ENCODE measurements at regions not wholly inside any gene's neighbourhood (a gene's known extent, or its start where the extent isn't known, plus 50 kb on each side); places are given as distances from the start of the nearest gene placed in this dataset.

GRCh38 chr4:28082686-28083390, 1222.2 kb downstream of the STIM2 start:
- no peaks in the 10 kb centered on the region for H4K20me1 ChIP-seq (ENCODE audit: control insufficient read depth, extremely low read depth, insufficient read depth, low read length)
- no peak overlapping the region for H3K27ac ChIP-seq (ENCODE audit: insufficient read depth, low read length)
- DNase-seq (ENCODE audit: low read depth in 2 of 2) = no peak
- H3K4me2 ChIP-seq (ENCODE audit: extremely low read depth, insufficient read depth, low read length) = no peak overlapping the region
- no peaks in the 10 kb centered on the region for H3K4me1 ChIP-seq (ENCODE audit: control insufficient read depth, extremely low read depth, insufficient read depth, low read length)
- H3K9me3 ChIP-seq (ENCODE audit: control insufficient read depth, insufficient read depth, low read depth, low read length) = no peaks in the 10 kb centered on the region
- no peak overlapping the region for H2AFZ ChIP-seq (ENCODE audit: low read length)
- H3K9ac ChIP-seq (ENCODE audit: insufficient read depth, low read length) = no peak overlapping the region
- no peak for TF ChIP-seq CTCF (conservative IDR thresholded peaks at IDR 0.05 in 1 of 2, IDR thresholded peaks at IDR 0.05 in 1 of 2; ENCODE audit: low read depth in 1 of 2, low read length in 2 of 2)
- no peak for TF ChIP-seq EZH2 (IDR thresholded peaks at IDR 0.05; ENCODE audit: low read length, missing control alignments)
- no peaks in the 10 kb centered on the region for H3K36me3 ChIP-seq (ENCODE audit: control insufficient read depth, insufficient read depth, low read length)
- no peak overlapping the region for H3K4me3 ChIP-seq (replicated peaks in 1 of 4; ENCODE audit: control extremely low read depth in 1 of 4, insufficient read depth in 1 of 4, low read depth in 3 of 4, low read length in 4 of 4)
- no peaks in the 10 kb centered on the region for H3K27me3 ChIP-seq (ENCODE audit: control insufficient read depth, insufficient read depth, low read length)
- H3K79me2 ChIP-seq (ENCODE audit: control insufficient read depth, insufficient read depth, low read length) = no peaks in the 10 kb centered on the region

GRCh38 chr4:28092610-28093009, 1232.0 kb downstream of the STIM2 start:
- H3K36me3 ChIP-seq (ENCODE audit: control insufficient read depth, insufficient read depth, low read length) = no peaks in the 10 kb centered on the region
- H3K9me3 ChIP-seq (ENCODE audit: control insufficient read depth, insufficient read depth, low read depth, low read length) = no peaks in the 10 kb centered on the region
- no peak overlapping the region for H3K4me3 ChIP-seq (replicated peaks in 1 of 4; ENCODE audit: control extremely low read depth in 1 of 4, insufficient read depth in 1 of 4, low read depth in 3 of 4, low read length in 4 of 4)
- H2AFZ ChIP-seq (ENCODE audit: low read length) = no peak overlapping the region
- no peak for TF ChIP-seq EZH2 (IDR thresholded peaks at IDR 0.05; ENCODE audit: low read length, missing control alignments)
- TF ChIP-seq CTCF (conservative IDR thresholded peaks at IDR 0.05 in 1 of 2, IDR thresholded peaks at IDR 0.05 in 1 of 2; ENCODE audit: low read depth in 1 of 2, low read length in 2 of 2) = no peak
- H3K4me2 ChIP-seq (ENCODE audit: extremely low read depth, insufficient read depth, low read length) = no peak overlapping the region
- H3K27me3 ChIP-seq (ENCODE audit: control insufficient read depth, insufficient read depth, low read length) = no peaks in the 10 kb centered on the region
- no peaks in the 10 kb centered on the region for H3K79me2 ChIP-seq (ENCODE audit: control insufficient read depth, insufficient read depth, low read length)
- H3K9ac ChIP-seq (ENCODE audit: insufficient read depth, low read length) = no peak overlapping the region
- no peaks in the 10 kb centered on the region for H4K20me1 ChIP-seq (ENCODE audit: control insufficient read depth, extremely low read depth, insufficient read depth, low read length)
- H3K27ac ChIP-seq (ENCODE audit: insufficient read depth, low read length) = no peak overlapping the region
- DNase-seq (ENCODE audit: low read depth in 2 of 2) = no peak
- H3K4me1 ChIP-seq (ENCODE audit: control insufficient read depth, extremely low read depth, insufficient read depth, low read length) = no peaks in the 10 kb centered on the region

- H3K9ac ChIP-seq (ENCODE audit: insufficient read depth, low read length) = no peak overlapping the region
- H3K36me3 ChIP-seq (ENCODE audit: control insufficient read depth, insufficient read depth, low read length) = no peaks in the 10 kb centered on the region
- no peak for TF ChIP-seq EZH2 (IDR thresholded peaks at IDR 0.05; ENCODE audit: low read length, missing control alignments)
- TF ChIP-seq CTCF (conservative IDR thresholded peaks at IDR 0.05 in 1 of 2, IDR thresholded peaks at IDR 0.05 in 1 of 2; ENCODE audit: low read depth in 1 of 2, low read length in 2 of 2) = no peak
- no peak for DNase-seq (ENCODE audit: low read depth in 2 of 2)
- no peaks in the 10 kb centered on the region for H4K20me1 ChIP-seq (ENCODE audit: control insufficient read depth, extremely low read depth, insufficient read depth, low read length)
- no peaks in the 10 kb centered on the region for H3K9me3 ChIP-seq (ENCODE audit: control insufficient read depth, insufficient read depth, low read depth, low read length)
- H3K27me3 ChIP-seq (ENCODE audit: control insufficient read depth, insufficient read depth, low read length) = no peaks in the 10 kb centered on the region
- no peak overlapping the region for H3K27ac ChIP-seq (ENCODE audit: insufficient read depth, low read length)
- H3K4me1 ChIP-seq (ENCODE audit: control insufficient read depth, extremely low read depth, insufficient read depth, low read length) = no peaks in the 10 kb centered on the region
- no peak overlapping the region for H2AFZ ChIP-seq (ENCODE audit: low read length)
- no peaks in the 10 kb centered on the region for H3K79me2 ChIP-seq (ENCODE audit: control insufficient read depth, insufficient read depth, low read length)
- H3K4me2 ChIP-seq (ENCODE audit: extremely low read depth, insufficient read depth, low read length) = no peak overlapping the region
- H3K4me3 ChIP-seq (replicated peaks in 1 of 4; ENCODE audit: control extremely low read depth in 1 of 4, insufficient read depth in 1 of 4, low read depth in 3 of 4, low read length in 4 of 4) = no peak overlapping the region
These were observed 1232.4 kb downstream of the STIM2 start for GRCh38 chr4:28093071-28093470.

Data from fibroblast of lung (primary cell).